CD4-positive, alpha-beta T cell (primary cell): ENCODE measurements at regions not wholly inside any gene's neighbourhood (a gene's known extent, or its start where the extent isn't known, plus 50 kb on each side); places are given as distances from the start of the nearest gene placed in this dataset.

Experiments used
- ATAC-seq: fragments of 200-7000 bp; cut with Tn5 transposase; one replicate; pipeline ENCODE4 v1.10.0; 2022; ENCODE audit warnings: mild to moderate bottlenecking; ENCODE audit not compliant: poor library complexity
- CTCF ChIA-PET: fragments of 350-600 bp; sonication (Branson Sonifier 250); formaldehyde crosslinking; loops from one replicate; lab custom pipeline; 2021; ENCODE audit warnings: antibody characterized with exemption, inconsistent platforms; lab: Charles Lee
- POLR2A ChIA-PET: fragments of 350-600 bp; sonication (Branson Sonifier 250); formaldehyde crosslinking; loops from one replicate; lab custom pipeline; 2021; ENCODE audit warnings: antibody characterized with exemption, inconsistent platforms; lab: Charles Lee
- DNase-seq, 14 experiments: peaks; one replicate each; pipeline ENCODE4 v3.0.0-alpha.2; 2013 to 2020; ENCODE audit warnings: mixed read lengths in 2 of 14
- H3K27ac ChIP-seq, 2 donors: one replicate each; pipeline versions ENCODE4 v1.5.1 to v1.7.0; 2013; ENCODE audit warnings: low read length in 2 of 2, low read depth in 1 of 2, mild to moderate bottlenecking in 1 of 2
- H3K27me3 ChIP-seq, 2 experiments: 1 replicate in 1 of 2; 2 replicates in 1 of 2; pipeline versions ENCODE4 v1.6.1 to v1.7.0; 2013; ENCODE audit warnings: low read length in 2 of 2, control low read depth in 1 of 2, mild to moderate bottlenecking in 1 of 2, moderate library complexity in 1 of 2; ENCODE audit not compliant: insufficient read depth in 2 of 2, control insufficient read depth in 1 of 2
- H3K36me3 ChIP-seq: one replicate; pipeline ENCODE4 v1.6.1; 2013; ENCODE audit warnings: low read length, control low read depth; ENCODE audit not compliant: insufficient read depth
- H3K4me1 ChIP-seq: one replicate; pipeline ENCODE4 v1.6.1; 2013; ENCODE audit warnings: low read length, control low read depth; ENCODE audit not compliant: insufficient read depth
- H3K4me3 ChIP-seq: one replicate; pipeline ENCODE4 v1.5.1; 2013; ENCODE audit warnings: mild to moderate bottlenecking, low read length, moderate library complexity
- H3K9me3 ChIP-seq, 2 experiments: 1 replicate in 1 of 2; 2 replicates in 1 of 2; pipeline versions ENCODE4 v1.6.1 to v1.7.0; 2013; ENCODE audit warnings: low read length in 2 of 2, mild to moderate bottlenecking in 2 of 2, control low read depth in 1 of 2, moderate library complexity in 1 of 2; ENCODE audit not compliant: control insufficient read depth in 1 of 2, insufficient read depth in 1 of 2
- H3K27ac Mint-ChIP-seq: one replicate; pipeline ENCODE4 v1.8.0; 2020; ENCODE audit warnings: mixed read lengths
- H3K27me3 Mint-ChIP-seq: one replicate; pipeline ENCODE4 v1.8.0; 2021; ENCODE audit warnings: mixed read lengths
- H3K36me3 Mint-ChIP-seq: one replicate; pipeline ENCODE4 v1.8.0; 2021; ENCODE audit warnings: low read depth, mixed read lengths
- H3K4me1 Mint-ChIP-seq: one replicate; pipeline ENCODE4 v1.8.0; 2021; ENCODE audit warnings: low read depth, mixed read lengths
- H3K4me3 Mint-ChIP-seq: one replicate; pipeline ENCODE4 v1.8.0; 2020; ENCODE audit warnings: mild to moderate bottlenecking, mixed read lengths
- H3K9me3 Mint-ChIP-seq: one replicate; pipeline ENCODE4 v1.8.0; 2020; ENCODE audit warnings: mixed read lengths
- intact Hi-C, 2 experiments: fragments of 100-400 bp; cut with DNase I in 1 of 2; cut with micrococcal nuclease in 1 of 2; formaldehyde crosslinking; loops; one replicate each; pipeline versions ENCODE4 v1.15.1 to v1.9.0; 2023 to 2025; cut with DNase I, micrococcal nuclease
- TF ChIP-seq, protein P1 (sequence below): fragments of 200-600 bp; IDR thresholded peaks from one replicate; pipeline ENCODE4 v1.8.0; 2022; ENCODE audit warnings: antibody characterized with exemption, mild to moderate bottlenecking

DNA sequence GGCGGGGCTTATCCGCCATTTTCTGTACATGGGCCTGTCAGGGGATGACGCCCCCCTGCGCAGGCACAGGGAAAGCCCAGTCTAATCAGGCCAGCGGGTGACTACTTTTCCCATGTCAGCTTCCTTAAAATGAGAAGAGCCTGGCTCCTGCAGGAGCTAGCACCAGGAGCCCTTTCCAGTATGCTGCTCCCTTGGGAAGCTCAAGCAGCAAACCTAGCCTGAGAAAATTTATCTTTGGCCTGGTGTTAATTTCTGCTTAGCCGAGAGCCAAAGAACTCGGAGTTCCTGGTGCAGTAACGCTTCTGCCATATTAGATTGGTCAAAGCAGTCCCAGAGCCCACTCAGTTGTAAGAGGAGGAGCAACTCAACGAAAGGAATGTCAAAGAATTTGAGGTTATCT, 239.0 kb upstream of the PHYHIPL start:
- H3K27me3 Mint-ChIP-seq: no peaks in the 10 kb centered on the region
- Histone ChIP-seq H3K4me1 (no peaks in the 10 kb centered on the region), H3K4me3 (no peak overlapping the region), H3K36me3 (no peaks in the 10 kb centered on the region), H3K27ac (no peak overlapping the region), H3K9me3 (peaks cover 0 to 6% of the 10 kb centered on the region in 2 experiments), H3K27me3 (no peaks in the 10 kb centered on the region)
- DNase-seq: no peak
- CTCF ChIA-PET: no interaction called here
- H3K9me3 Mint-ChIP-seq: no peaks in the 10 kb centered on the region
- TF ChIP-seq, protein P1, sequence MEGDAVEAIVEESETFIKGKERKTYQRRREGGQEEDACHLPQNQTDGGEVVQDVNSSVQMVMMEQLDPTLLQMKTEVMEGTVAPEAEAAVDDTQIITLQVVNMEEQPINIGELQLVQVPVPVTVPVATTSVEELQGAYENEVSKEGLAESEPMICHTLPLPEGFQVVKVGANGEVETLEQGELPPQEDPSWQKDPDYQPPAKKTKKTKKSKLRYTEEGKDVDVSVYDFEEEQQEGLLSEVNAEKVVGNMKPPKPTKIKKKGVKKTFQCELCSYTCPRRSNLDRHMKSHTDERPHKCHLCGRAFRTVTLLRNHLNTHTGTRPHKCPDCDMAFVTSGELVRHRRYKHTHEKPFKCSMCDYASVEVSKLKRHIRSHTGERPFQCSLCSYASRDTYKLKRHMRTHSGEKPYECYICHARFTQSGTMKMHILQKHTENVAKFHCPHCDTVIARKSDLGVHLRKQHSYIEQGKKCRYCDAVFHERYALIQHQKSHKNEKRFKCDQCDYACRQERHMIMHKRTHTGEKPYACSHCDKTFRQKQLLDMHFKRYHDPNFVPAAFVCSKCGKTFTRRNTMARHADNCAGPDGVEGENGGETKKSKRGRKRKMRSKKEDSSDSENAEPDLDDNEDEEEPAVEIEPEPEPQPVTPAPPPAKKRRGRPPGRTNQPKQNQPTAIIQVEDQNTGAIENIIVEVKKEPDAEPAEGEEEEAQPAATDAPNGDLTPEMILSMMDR: no peak
- H3K27ac Mint-ChIP-seq: no peak overlapping the region
- POLR2A ChIA-PET: no interaction called here
- H3K36me3 Mint-ChIP-seq: no peaks in the 10 kb centered on the region
- no peaks in the 10 kb centered on the region for H3K4me1 Mint-ChIP-seq
- intact Hi-C loops: no loop called here
- no peak overlapping the region for H3K4me3 Mint-ChIP-seq
- no peak for ATAC-seq

DNA sequence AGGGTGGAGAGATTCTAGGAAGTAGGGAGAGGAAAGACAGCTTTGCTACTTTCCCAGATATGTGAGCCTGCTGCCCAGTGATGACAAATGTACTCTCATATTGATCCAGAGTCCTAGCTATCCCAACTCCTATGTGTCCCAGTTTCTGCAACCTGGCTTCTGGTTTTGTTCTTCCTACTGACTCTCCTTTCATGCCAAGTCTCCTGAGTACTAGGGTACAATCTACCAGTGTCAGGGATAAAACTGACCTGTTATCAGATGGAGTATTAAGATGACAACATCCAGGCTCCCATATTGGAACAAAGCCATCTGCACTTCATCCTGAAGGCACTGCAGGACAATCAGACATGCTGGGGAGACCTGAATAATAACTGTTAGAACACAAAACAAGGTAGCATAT, 233.7 kb upstream of the PHYHIPL start:
- no peak for ATAC-seq
- POLR2A ChIA-PET: no interaction called here
- no peaks in the 10 kb centered on the region for H3K4me1 Mint-ChIP-seq
- no peaks in the 10 kb centered on the region for H3K27me3 ChIP-seq
- H3K36me3 Mint-ChIP-seq: no peaks in the 10 kb centered on the region
- intact Hi-C loops: no loop called here
- CTCF ChIA-PET: no interaction called here
- no peak overlapping the region for H3K4me3 ChIP-seq
- H3K27ac Mint-ChIP-seq: no peak overlapping the region
- no peak overlapping the region for H3K4me3 Mint-ChIP-seq
- peaks cover 9% of the 10 kb centered on the region for H3K27me3 Mint-ChIP-seq
- DNase-seq: no peak
- no peak overlapping the region for H3K27ac ChIP-seq
- peaks cover 0 to 6% of the 10 kb centered on the region in 2 experiments for H3K9me3 ChIP-seq
- H3K4me1 ChIP-seq: no peaks in the 10 kb centered on the region
- TF ChIP-seq, protein P1: no peak
- H3K9me3 Mint-ChIP-seq: no peaks in the 10 kb centered on the region
- H3K36me3 ChIP-seq: no peaks in the 10 kb centered on the region

DNA sequence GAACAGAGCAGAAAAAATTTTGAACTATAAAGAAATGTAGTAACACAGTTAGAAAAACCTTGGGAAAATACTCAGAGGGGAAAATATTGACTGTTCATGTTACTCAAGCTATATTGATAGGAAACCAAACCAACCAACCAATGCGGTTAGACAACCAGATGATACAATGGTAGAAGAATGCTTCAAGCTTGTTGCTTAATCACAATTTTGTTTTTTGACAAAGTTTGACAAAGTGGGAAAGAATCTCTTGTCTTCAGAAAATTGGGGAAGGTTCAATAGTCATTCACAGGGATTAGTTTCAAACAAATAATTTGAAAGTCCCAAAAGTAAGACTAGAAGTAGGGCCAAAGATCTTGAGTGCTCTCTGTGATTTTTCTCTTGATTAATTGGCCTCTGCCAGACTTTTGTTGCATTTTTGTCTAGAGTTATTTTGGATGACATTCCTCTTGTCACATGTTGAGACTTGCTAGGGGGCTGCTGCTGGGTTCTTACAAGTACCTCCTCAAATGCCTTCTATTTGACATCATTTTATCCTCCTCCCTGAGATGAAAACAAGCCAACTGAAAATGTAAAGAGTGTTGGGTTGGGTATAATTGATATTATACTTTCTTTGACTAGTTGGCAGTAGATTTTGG, 233.1 kb upstream of the PHYHIPL start:
- Mint-ChIP-seq H3K9me3 (no peaks in the 10 kb centered on the region), H3K36me3 (no peaks in the 10 kb centered on the region)
- POLR2A ChIA-PET: no interaction called here

More for the DNA sequence above, 233.1 kb upstream of the PHYHIPL start:
- Histone ChIP-seq H3K27me3 (no peaks in the 10 kb centered on the region), H3K4me3 (no peak overlapping the region), H3K36me3 (no peaks in the 10 kb centered on the region), H3K4me1 (no peaks in the 10 kb centered on the region), H3K9me3 (peaks cover 0 to 6% of the 10 kb centered on the region in 2 experiments), H3K27ac (no peak overlapping the region)
- Mint-ChIP-seq H3K4me3 (no peak overlapping the region), H3K27ac (no peak overlapping the region), H3K4me1 (no peaks in the 10 kb centered on the region), H3K27me3 (peaks cover 9% of the 10 kb centered on the region)
- CTCF ChIA-PET: no interaction called here
- no peak for DNase-seq
- TF ChIP-seq, protein P1: no peak
- ATAC-seq: no peak
- intact Hi-C loops: no loop called here
